ENCODE measurements at regions not wholly inside any gene's neighbourhood (a gene's known extent, or its start where the extent isn't known, plus 50 kb on each side); places are given as distances from the start of the nearest gene placed in this dataset.

DNA sequence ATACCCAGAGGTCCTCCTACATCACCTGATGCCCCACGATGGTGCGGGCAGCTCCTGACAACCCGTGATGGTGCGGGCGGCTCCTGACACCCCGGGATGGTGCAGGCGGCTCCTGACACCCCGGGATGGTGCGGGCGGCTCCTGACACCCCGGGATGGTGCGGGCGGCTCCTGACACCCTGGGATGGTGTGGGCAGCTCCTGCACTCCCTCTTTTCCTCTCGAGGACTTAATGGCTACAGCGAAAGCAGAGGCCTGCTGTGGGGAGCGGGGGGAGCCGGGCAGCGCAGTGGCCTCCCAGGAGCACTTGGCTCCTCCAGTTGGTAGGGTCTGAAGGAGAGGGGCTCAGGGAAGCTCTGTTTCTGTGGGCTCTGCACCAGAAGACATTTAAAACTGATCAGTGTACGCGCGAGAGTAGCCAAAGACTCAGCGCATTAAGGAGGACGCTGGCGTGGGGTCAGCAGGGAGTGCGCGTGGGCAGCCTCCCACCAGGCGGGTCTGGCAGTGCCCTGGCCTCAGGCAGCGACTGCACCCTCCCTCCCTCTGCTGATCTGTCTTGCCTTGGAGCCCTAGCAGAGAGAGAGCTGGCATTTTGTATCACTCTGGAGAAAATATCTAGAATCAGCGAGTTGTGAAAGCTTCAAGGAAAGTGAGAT, 464.5 kb upstream of the MYT1L start:
- TF ChIP-seq, protein P1, sequence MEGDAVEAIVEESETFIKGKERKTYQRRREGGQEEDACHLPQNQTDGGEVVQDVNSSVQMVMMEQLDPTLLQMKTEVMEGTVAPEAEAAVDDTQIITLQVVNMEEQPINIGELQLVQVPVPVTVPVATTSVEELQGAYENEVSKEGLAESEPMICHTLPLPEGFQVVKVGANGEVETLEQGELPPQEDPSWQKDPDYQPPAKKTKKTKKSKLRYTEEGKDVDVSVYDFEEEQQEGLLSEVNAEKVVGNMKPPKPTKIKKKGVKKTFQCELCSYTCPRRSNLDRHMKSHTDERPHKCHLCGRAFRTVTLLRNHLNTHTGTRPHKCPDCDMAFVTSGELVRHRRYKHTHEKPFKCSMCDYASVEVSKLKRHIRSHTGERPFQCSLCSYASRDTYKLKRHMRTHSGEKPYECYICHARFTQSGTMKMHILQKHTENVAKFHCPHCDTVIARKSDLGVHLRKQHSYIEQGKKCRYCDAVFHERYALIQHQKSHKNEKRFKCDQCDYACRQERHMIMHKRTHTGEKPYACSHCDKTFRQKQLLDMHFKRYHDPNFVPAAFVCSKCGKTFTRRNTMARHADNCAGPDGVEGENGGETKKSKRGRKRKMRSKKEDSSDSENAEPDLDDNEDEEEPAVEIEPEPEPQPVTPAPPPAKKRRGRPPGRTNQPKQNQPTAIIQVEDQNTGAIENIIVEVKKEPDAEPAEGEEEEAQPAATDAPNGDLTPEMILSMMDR (IDR thresholded peaks at IDR 0.05) = no peak
- no peak for TF ChIP-seq POLR2A (IDR thresholded peaks at IDR 0.05)

Measured in uterus (tissue), 2 donors.